RPMI7951 (cell line): ENCODE measurements at regions not wholly inside any gene's neighbourhood (a gene's known extent, or its start where the extent isn't known, plus 50 kb on each side); places are given as distances from the start of the nearest gene placed in this dataset.

Experiments
- DNase-seq: peaks from one replicate; pipeline ENCODE4 v3.0.0-alpha.2; 2012; ENCODE audit warnings: low read depth

DNA sequence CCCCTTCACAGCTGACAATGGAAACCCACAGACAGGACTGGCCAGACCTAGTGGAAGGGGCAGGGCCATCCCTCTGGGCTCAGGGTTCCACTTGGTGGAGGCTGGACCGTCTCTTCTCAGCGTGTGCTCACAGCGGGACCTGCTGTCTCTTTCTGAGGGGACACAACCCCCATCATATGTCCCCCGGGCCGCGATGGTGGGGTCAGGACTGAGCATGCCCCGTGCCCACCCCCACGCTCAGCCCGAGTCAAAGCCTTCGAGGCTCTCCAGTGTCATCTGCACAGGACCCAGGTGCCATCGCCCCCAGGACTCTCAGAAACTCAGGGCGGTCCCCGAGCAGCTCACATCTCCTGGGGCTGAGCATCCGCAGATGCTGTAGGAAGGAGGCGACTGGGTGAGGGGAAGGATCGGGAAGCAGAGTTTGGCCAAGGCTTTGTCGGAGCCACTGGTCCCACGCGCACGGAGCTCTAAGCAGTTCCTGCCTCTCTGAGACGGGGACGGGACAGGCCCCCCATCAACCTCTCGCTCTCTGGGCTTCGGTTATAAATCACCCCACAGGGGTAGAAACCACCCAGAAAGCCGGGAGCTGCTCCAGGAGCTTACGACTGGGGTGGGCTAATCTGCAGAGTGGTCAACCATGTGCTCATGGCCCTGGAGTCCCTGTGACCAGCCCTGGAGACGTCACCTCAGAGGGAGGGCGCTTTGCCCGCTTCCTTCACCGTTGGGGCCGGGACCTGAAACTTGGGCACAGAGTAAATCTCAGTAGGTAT, 183.4 kb upstream of the SULF2 start:
- no peak for DNase-seq

DNA sequence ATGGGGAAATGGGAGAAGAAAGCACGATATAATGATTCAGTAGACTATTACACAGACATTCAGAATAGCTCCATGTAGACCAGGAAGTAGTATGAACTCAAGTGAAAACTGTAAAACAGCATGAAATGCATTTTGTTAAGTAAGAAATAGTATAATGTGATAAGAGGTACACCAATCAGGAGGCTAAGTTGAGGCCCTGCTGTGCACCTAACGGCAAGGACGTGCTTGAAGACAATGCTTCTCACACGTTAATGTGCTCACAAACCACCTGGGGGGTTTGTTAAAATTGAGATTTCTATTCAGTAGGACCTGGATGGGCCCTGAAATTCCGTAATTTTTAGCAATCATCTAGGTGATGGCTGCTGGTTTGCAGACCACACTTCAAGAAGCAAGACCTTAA, 178.9 kb upstream of the SULF2 start:
- no peak for DNase-seq

DNA sequence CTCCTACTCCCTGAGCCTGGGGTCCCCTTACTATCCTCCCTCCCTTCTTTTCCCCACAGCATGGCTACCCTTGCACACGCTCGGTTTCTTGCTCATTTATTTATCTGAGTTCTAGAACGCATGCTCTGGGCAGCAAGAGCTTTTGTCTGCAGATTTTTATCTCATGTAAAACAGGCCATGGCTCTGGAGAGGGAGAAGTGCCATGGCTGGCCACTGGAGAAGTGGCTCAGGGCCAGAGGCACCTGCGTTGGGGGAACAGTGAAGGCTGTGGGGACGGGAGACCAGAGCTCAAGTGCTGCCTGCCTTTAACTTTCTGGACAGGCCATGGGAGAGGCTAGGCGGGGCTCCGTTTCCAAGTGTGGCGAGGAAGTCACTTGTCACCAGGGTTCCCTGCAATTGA, 177.7 kb upstream of the SULF2 start:
- DNase-seq, result no peak

DNA sequence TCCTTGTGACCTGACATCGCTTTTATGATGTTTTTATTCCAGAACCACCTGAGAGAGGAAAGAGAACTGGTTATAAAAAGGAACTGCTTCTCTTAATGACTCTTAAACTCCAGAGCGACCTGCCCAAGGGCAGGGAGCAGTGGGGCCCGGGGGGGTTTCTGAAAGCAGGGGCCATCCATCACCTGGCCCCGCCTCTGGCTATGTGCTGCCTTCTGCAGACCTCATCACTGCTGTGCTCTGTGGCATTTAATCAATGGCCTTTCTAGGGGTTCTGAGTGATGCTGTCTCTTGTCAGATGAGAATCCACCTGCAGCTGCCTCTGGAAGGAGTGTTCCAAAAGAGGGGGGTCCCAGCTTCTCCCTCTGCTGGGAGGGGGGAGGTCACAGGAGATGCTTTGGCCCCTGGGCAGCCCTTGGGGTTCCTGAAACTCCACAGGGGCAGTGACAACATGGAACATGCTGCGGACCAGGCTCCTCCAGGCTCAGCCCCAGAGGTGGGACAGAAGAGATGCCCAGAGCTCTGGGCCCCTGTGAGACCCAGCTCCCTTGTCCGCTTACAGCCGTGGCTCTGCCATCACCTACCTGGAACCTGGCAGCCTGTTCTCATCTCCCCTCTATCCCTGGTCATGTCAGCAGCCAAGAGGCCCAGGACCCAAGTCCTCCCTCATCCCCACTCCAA, 177.1 kb upstream of the SULF2 start:
- DNase-seq, result no peak

DNA sequence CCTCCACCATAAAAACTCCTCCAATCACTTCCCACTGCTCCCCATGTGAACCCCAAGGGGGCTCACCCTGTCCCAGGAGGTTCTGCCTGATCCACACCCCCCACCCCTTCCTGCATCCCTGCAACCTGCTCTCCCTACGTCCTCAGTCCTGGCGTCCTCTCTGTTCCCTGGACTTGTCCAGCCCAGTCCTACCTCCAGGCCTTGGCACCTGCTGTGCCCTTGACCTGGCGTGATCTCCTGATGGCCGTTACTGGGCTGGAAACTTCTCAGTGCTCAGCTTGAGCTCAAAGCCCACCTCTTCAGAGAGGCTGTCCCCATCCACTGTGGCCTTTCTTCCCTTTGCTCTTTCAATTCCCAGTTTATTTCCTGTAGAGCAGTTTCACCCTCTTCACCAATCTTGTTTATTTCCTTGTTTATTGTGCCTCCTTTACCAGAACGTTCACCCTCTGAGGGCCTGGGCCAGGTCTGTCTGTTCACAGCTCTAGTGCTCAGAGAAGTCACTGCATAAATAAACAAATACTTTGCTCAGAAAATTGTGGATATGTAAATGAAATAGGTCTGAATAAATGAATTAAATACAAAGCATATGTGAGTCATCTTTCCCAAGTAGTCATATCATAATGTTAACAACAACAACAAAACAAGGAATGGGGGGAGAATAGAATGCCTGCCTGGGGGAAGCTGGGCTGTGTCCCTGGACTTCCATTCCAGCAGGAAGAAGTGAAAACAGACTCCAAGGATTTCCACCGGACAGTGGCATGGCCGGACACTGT, 175.7 kb upstream of the SULF2 start:
- DNase-seq, result no peak

DNA sequence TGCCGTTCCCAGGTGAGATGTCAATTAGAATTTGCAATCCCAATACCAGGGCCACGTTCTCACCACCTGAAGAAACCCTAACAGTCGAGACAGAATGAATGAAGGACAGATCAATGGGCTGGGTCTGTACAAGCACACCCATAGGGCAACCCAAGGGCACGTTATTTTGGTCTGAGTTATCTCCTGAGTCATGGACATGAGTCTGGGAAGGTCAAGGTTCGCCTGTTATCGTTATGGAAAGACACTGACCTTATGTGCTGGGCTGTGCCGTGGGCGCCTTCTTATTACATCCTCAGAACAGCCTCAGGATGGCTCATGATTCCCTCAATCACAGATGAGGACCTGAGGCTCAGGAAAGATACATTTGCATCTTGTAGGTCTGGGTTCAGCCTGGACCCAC, 175.0 kb upstream of the SULF2 start:
- peak; percentile 61 for DNase-seq

DNA sequence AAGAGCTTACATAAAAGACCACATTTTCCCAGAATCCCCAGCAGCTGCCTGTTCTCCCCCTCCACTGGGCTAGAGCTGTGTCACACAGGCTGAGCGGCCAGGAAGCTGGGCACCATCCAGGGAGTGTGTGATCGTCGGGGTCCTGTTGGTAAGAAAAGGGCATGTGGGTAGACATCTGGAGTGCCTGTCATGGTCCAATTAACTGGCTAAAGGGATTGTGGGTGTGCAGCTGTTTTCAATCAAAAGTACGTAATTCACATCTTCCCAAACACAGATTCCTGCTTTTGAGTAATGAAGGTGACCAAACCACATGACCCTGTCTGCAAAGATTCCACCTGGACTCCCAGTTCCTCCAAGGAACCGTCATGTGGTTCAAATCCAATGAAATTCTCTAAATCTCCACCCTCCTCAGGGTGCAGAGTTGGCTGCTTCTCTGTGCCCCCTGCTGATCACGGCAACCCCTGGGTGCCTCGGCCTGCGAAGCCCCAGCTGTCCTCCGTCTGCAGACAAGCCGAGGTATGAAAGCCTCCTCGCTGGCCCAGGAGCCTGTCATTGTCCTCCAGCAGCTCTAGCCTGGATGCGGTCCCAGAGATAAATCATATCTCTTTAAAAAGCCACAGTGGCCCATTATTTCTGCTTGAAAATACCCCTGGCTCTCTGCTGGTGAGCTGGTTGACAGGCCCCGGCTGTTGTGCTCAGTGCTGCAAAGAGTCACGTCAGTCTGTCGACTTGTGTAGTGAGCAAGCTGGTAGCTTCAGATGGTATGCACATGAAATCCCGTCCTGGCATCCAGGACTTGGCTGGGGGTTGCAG, 172.9 kb upstream of the SULF2 start:
- peak; percentile 100 for DNase-seq

DNA sequence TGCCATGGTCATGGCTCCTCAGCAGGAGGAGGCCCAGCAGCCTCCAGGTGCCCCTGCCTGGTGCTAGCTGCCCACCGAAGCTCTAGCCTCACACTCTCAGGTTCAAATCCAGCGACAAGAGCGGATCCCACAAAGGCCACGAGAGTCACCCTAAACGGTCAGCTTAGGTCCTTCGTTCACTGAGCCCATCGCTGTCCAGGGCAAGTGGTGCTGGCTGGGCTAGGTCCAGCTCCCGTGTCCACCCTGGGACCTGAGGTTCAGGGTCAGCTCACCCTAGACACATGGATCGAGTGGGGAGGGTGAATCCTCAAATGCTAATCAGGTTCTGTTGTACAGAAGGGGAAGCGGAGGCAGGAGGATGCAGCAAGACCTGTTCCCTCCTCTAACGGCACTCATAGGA, 171.9 kb upstream of the SULF2 start:
- peak; percentile 35 for DNase-seq

DNA sequence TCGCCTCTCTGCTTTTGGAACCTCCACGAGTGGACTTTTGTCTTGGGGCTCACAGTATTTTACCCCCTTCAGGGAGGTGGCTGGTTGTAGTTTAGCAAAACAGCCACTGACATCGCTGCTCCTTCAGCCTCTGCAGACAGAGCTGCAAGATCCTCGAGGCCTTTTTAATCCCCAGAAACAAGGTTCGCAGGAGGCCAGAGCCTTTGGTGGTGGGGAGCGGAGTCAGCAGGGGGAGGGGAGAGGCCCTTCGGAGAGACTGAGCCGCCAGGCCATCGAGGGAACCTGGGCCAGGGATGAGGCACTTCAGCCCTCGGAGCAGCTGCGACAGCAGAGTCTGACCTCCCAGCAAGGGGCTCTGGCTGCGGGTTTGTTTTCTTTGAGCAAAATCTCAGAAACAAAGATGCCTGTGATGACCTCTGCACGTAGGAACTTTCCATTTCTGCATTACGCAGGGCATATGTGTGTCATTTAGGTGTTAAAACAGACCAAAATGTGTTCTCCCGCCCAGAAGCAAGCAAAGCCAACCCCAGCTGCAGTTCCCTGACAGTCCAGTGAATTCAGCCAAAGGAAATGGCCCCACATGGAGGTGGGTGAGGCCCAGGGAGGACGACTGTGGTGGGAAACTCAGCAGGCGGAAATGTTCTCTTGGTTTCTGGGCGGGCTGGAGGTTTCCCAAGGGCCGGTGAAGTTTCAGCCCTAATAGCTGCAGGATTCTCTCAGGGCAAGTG, 171.2 kb upstream of the SULF2 start:
- DNase-seq, result peak; percentile 94

DNA sequence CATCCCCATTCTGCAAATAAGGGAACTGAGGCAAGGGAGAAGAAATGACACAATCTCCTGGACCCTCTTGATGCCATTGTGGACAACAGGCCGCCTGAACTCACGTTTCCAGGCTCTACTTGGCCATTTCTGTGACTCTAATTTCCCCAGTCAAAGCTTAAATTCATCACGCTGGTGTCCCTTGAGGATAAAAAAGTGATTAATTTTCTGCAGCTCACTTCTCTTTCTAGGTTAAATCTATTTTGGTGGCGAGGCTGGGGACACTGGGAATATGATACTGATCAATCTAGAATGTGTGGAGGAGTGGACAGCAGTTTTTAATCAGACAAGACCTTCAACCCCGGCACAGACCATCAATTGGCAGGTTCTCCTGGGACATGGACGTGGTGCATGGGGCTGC, 168.2 kb upstream of the SULF2 start:
- DNase-seq, result no peak

DNA sequence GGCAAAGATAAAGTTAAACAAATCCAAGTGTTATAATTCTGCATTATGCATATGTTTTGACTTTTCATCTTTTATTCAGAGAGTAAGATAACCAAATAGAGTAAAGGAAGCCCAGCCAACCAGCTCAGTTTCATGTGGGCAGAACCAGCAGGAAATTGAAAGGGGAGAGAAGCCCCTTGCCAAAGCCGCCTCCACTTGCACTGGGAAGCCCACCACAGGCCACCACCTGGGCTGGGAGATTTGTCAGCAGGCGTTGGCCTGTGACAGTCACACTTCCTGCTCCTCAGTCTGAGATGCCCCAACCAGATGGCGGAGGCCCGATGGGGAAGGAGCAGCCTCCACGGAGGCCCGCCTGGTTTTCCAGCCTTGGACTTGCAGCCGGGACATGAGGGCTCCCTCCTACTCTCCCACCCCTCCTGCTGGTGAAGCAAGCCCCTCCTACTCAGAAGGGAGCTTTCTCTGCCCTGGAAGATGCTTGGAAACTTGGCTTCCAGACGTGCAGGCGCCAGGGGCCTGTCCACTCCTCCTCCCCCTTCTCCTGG, 166.8 kb upstream of the SULF2 start:
- no peak for DNase-seq

DNA sequence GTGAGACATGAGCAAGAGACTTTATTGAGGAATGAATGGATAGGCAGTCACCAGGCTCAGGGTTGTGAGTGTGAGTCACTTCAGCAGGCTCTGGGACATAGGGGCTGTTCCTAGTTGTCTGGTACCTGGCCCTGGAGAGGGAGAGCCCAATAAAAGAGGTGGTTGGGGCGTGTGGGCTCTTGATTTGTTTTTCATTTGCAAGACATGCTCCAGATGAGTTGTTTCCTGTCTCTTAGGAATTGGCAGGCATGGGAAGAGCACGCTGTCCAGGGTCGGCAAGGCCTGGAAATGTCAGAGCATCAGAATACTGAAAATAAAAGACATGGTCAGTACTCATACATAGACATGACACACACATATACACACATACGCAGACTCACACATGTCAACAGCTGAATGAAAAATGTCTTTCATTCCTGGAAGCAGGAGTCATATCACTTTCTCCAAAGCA, 166.3 kb upstream of the SULF2 start:
- DNase-seq, result peak; percentile 76

DNA sequence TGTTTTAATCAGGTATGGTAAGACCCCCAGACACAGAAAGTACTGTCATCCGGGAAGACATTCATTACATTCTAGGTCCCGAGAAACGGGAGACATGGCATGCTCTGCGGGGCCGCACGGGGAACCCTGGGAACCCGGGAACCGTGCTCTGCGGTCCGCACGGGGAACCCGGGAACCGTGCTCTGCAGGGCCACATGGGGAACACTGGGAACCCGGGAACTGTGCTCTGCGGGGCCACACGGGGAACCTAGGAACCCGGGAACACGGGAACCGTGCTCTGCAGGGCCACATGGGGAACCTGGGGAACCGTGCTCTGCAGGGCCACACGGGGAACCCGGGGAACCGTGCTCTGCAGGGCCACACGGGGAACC, 165.6 kb upstream of the SULF2 start:
- DNase-seq, result no peak

DNA sequence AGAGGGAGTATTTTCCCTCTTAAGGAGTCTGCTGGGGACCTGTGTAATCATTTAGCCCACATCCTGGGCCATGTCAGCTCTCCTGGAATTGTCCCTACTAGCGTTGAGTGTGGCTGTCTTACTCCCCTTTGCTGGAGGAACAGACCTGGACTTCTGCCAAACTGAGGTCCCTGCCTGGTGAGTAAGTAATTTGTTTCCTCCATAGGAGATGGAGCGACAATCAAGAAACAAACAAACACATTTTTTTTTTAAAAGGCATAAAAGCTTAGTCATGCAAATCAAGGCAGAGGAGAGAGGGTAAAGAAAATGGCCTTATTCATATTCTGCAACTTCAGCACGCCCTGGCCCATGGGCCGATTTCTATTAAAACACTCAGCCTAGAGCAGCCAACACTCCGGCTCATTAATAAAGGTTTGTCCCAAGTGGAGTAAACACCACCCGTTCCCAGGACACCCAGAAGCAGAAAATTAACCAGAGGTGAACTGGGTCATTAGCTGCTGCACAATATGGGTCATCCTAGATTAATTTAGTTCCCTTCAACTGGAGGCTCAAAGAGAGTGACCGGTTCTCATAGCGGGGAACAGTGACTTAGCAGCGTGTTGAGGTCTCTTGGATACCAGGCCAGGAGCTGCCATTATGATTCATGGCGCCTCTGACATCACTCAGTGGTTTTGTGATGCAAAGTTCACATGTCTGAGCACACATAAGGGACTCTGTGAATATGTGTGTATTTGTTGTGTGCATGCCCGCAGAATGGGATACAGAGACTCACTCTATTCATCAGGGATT, 165.0 kb upstream of the SULF2 start:
- peak; percentile 92 for DNase-seq

DNA sequence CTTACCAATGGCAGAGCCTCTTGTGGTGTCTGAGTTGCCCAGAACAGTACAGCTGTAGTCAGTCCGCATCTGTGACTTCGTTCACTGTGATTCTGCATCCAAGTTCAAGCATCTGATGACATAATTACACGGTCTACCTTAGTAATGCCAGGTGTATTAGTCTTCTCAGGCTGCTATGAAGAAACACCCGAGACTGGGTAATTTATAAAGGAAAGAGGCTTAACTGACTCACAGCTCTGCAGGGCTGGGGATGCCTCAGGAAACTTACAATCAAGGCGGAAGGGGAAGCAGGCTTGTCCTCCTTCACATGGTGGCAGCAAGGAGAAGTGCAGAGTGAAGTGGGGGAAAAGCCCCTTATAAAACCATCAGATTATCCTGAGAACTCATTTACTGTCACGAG, 163.9 kb upstream of the SULF2 start:
- DNase-seq, result peak; percentile 39

DNA sequence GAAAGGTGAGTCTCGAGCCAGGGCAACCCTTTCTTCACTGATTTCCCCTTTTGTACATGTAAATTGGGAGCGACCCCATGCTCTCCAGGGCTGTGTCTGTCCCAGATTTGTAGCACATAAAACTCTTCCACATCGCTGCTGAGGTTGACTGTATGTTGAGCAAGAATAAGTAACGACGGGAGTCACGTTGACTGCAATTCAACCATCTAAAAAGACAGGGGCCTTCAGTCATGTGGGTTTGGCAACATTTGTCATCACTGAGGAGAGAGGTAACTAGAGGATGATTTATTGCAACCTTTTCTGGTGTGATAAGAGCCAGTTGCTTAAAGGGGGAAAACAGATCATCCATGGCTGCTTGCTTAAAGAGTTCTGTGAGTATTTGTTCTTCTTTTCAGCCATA, 159.4 kb upstream of the SULF2 start:
- DNase-seq, result no peak

DNA sequence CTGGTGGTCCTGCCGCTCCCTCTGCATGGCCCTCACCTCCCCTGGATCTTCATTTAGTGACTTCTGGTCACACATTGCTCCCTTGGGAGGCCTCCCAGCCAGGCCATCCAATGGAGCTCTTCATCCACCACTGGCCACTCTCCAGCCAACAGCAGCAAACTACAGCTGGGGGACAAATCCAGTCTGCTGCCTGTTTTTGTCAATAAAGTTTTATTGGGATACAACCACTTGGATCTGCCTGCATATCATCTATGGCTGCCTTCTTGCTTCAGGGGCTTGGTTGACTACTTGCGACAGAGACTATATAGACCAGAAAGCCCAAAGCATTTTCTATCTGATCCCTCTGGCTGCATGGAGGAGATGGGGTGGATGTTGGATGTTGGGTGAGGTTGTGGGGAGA, 156.6 kb upstream of the SULF2 start:
- no peak for DNase-seq

DNA sequence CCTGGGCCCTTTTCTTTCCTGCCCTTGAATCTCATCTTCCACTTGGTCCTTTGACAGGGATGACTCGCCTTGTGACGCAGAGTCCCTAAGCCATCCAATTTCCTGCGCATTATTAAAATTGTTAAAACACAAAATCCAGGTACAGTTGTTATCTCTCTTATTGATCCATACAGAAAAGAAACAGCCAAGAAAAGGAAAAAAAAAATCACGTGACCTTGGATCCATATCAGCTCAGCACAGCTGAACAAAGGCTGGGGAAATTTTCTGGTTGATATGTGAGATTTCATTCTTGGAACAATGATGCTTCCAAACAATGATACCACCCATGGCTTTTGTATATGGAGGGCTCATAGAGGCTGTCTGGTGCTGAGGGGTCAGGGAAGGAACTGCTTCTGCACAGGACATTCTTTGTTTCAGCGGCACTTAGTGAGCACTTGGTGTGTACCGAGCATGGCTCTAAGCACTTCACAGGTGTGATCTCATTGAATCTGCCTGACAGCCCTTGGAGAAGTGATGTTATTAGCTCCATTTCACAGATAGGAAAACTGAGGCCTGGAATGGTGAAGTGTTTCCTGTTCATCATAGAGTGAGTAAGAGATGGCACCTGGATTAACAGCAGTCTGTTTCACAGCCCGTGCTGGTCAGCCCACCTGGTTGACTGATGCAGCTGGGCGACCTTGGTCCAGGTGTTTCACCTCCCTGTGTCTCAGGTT, 155.0 kb upstream of the SULF2 start:
- DNase-seq, result no peak

DNA sequence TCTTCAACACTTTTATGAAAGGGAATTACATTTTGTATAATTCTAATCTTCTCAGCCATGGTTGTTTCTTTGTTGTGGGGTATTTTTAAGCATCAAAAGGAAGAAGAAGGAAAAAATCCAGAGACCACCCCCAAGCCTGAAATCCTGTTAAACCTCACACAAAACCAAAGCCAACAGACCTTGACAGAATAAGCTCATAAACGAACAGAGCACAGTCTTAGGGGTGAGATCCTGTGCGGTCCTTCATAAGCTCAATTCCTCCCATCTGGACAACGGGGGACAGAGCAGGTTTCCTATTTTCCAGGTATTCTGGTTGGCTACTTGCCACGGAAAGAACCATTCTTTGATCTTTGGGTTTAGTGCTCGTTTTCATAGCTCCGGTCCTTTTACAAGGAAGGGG, 151.3 kb upstream of the SULF2 start:
- DNase-seq, result no peak

DNA sequence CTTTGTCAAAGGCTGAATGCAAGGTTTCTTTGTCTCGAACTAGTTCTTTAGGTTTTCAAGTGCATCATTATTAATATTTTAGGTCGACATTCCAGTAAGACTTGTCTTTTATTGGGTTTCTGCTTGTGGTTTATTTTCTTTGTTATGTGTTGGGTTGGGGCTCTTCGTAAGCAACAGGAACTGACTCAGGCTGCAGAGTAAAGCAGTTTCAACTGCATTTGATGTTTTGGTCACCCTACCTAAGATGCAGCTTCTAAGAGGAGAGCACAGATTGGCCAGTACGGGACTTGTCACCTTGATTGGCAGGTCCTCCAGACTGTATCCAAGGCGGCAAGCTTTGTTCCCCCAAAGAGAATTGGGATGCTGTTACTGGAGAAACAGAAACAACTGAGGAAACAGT, 149.5 kb upstream of the SULF2 start:
- peak; percentile 34 for DNase-seq
